ENCODE measurements at regions not wholly inside any gene's neighbourhood (a gene's known extent, or its start where the extent isn't known, plus 50 kb on each side); places are given as distances from the start of the nearest gene placed in this dataset.

DNA sequence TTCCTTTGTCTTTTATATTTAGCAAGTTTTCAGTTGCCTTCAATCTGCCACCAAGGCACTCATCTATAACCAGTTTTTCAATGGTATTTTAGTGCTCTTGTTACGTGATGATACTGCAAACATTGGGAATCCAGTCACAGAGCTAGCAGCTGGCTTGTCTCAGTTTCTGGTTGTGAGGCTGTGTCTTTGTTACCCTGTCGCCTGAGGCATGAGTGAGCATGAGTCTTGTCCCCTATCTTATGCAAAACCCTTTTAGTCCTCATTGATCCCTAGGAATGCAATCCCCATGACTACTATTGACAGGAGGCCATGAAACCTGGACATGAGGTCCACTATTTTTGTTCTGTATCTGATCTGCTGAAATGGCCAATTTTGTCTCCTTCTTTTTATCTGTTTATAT lies 391.0 kb downstream of the LMO7 start:
- TF ChIP-seq, protein P1, sequence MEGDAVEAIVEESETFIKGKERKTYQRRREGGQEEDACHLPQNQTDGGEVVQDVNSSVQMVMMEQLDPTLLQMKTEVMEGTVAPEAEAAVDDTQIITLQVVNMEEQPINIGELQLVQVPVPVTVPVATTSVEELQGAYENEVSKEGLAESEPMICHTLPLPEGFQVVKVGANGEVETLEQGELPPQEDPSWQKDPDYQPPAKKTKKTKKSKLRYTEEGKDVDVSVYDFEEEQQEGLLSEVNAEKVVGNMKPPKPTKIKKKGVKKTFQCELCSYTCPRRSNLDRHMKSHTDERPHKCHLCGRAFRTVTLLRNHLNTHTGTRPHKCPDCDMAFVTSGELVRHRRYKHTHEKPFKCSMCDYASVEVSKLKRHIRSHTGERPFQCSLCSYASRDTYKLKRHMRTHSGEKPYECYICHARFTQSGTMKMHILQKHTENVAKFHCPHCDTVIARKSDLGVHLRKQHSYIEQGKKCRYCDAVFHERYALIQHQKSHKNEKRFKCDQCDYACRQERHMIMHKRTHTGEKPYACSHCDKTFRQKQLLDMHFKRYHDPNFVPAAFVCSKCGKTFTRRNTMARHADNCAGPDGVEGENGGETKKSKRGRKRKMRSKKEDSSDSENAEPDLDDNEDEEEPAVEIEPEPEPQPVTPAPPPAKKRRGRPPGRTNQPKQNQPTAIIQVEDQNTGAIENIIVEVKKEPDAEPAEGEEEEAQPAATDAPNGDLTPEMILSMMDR (conservative IDR thresholded peaks at IDR 0.05 in 1 of 2, IDR thresholded peaks at IDR 0.05 in 1 of 2; ENCODE audit: low read depth in 1 of 2, low read length in 2 of 2) = no peak
- no peak for TF ChIP-seq EZH2 (IDR thresholded peaks at IDR 0.05; ENCODE audit: low read length, missing control alignments)

All from fibroblast of lung (primary cell).